SU-DHL-6 (cell line): ENCODE measurements at regions not wholly inside any gene's neighbourhood (a gene's known extent, or its start where the extent isn't known, plus 50 kb on each side); places are given as distances from the start of the nearest gene placed in this dataset.

Experiments
- CTCF ChIP-seq: fragments of 200-600 bp; sonication (generic); IDR thresholded peaks from one replicate; pipeline ENCODE4 v1.5.1; 2017; ENCODE audit warnings: antibody characterized with exemption, mild to moderate bottlenecking, low read length, moderate library complexity; ENCODE audit not compliant: insufficient read depth, poor library complexity, severe bottlenecking
- EZH2phosphoT487 ChIP-seq: fragments of 200-600 bp; sonication (generic), shearing (Covaris generic); conservative IDR thresholded peaks from 2 replicates; pipeline ENCODE4 v1.6.1; 2018; ENCODE audit warnings: mild to moderate bottlenecking, antibody characterized with exemption, low read length, moderate library complexity, mixed read lengths

- no peak for TF ChIP-seq CTCF
- TF ChIP-seq EZH2phosphoT487 = no peak
These were observed 95.9 kb downstream of the HHIPL2 start for GRCh38 chr1:222452031-222452430.
